Activated CD8-positive, alpha-beta memory T cell treated with anti-CD3 and anti-CD28 coated beads, Interleukin-2, amount 10 ng/mL, durations not matched to agents 7 days and 5 days (primary cell): ENCODE measurements at regions not wholly inside any gene's neighbourhood (a gene's known extent, or its start where the extent isn't known, plus 50 kb on each side); places are given as distances from the start of the nearest gene placed in this dataset.

ENCODE experiments used
- ATAC-seq: fragments of 150-1000 bp; cut with Tn5 transposase; one replicate; pipeline ENCODE4 v1.10.0; 2021; ENCODE audit warnings: moderate library complexity
- CTCF ChIA-PET: fragments of 350-600 bp; sonication (Branson Sonifier 250); formaldehyde crosslinking; loops from one replicate; lab custom pipeline; 2021; ENCODE audit warnings: antibody characterized with exemption; lab: Charles Lee
- DNase-seq: peaks from one replicate; pipeline ENCODE4 v3.0.0-alpha.2; 2020
- H3K27ac Mint-ChIP-seq: one replicate; pipeline ENCODE4 v1.8.0; 2021; ENCODE audit warnings: mild to moderate bottlenecking, mixed read lengths
- H3K27me3 Mint-ChIP-seq: one replicate; pipeline ENCODE4 v1.8.0; 2021; ENCODE audit warnings: mixed read lengths
- H3K36me3 Mint-ChIP-seq: one replicate; pipeline ENCODE4 v1.8.0; 2021; ENCODE audit warnings: mild to moderate bottlenecking, mixed read lengths
- H3K4me1 Mint-ChIP-seq: one replicate; pipeline ENCODE4 v1.8.0; 2021; ENCODE audit warnings: mixed read lengths
- H3K4me3 Mint-ChIP-seq: one replicate; pipeline ENCODE4 v1.8.0; 2021; ENCODE audit warnings: mild to moderate bottlenecking, moderate library complexity, mixed read lengths
- H3K9me3 Mint-ChIP-seq: one replicate; pipeline ENCODE4 v1.8.0; 2022; ENCODE audit warnings: low read depth, mixed read lengths

- Mint-ChIP-seq H3K4me1 (no peaks in the 10 kb centered on the region), H3K4me3 (no peak overlapping the region), H3K27ac (no peak overlapping the region), H3K27me3 (no peaks in the 10 kb centered on the region), H3K36me3 (no peaks in the 10 kb centered on the region), H3K9me3 (no peaks in the 10 kb centered on the region)
- no peak for DNase-seq
- CTCF ChIA-PET = no interaction called here
- ATAC-seq = no peak
These were observed 454.1 kb upstream of the SALL3 start for GRCh38 chr18:78525366-78526111.

- no peaks in the 10 kb centered on the region for H3K4me1 Mint-ChIP-seq
- no peak overlapping the region for H3K27ac Mint-ChIP-seq
- no peak overlapping the region for H3K4me3 Mint-ChIP-seq
- DNase-seq (no peak), ATAC-seq (no peak)
- H3K9me3 Mint-ChIP-seq = no peaks in the 10 kb centered on the region
- no peaks in the 10 kb centered on the region for H3K27me3 Mint-ChIP-seq
- CTCF ChIA-PET = no interaction called here
- no peaks in the 10 kb centered on the region for H3K36me3 Mint-ChIP-seq
These were observed 453.3 kb upstream of the SALL3 start for GRCh38 chr18:78526275-78526674.

- CTCF ChIA-PET = no interaction called here
- Mint-ChIP-seq H3K36me3 (no peaks in the 10 kb centered on the region), H3K27me3 (no peaks in the 10 kb centered on the region), H3K4me1 (no peaks in the 10 kb centered on the region), H3K9me3 (no peaks in the 10 kb centered on the region), H3K4me3 (no peak overlapping the region), H3K27ac (no peak overlapping the region)
- ATAC-seq (no peak), DNase-seq (no peak)
These were observed 452.5 kb upstream of the SALL3 start for GRCh38 chr18:78526923-78527711.

GRCh38 chr18:78527984-78528383 lies 451.6 kb upstream of the SALL3 start:
- Mint-ChIP-seq H3K9me3 (no peaks in the 10 kb centered on the region), H3K27ac (no peak overlapping the region), H3K4me1 (no peaks in the 10 kb centered on the region), H3K27me3 (no peaks in the 10 kb centered on the region), H3K36me3 (no peaks in the 10 kb centered on the region), H3K4me3 (no peak overlapping the region)
- CTCF ChIA-PET = no interaction called here
- DNase-seq (no peak), ATAC-seq (no peak)

- no peak for DNase-seq
- no peaks in the 10 kb centered on the region for H3K36me3 Mint-ChIP-seq
- H3K27ac Mint-ChIP-seq = no peak overlapping the region
- no peaks in the 10 kb centered on the region for H3K4me1 Mint-ChIP-seq
- H3K4me3 Mint-ChIP-seq = no peak overlapping the region
- H3K9me3 Mint-ChIP-seq = no peaks in the 10 kb centered on the region
- CTCF ChIA-PET = no interaction called here
- no peaks in the 10 kb centered on the region for H3K27me3 Mint-ChIP-seq
- ATAC-seq = no peak
These were observed 451.0 kb upstream of the SALL3 start for GRCh38 chr18:78528411-78529258.

- Mint-ChIP-seq H3K27me3 (no peaks in the 10 kb centered on the region), H3K27ac (no peak overlapping the region), H3K4me1 (no peaks in the 10 kb centered on the region), H3K9me3 (no peaks in the 10 kb centered on the region), H3K4me3 (no peak overlapping the region), H3K36me3 (no peaks in the 10 kb centered on the region)
- no peak for ATAC-seq
- no peak for DNase-seq
- CTCF ChIA-PET = no interaction called here
These were observed 448.0 kb upstream of the SALL3 start for GRCh38 chr18:78531637-78532036.

- CTCF ChIA-PET = no interaction called here
- H3K27me3 Mint-ChIP-seq = no peaks in the 10 kb centered on the region
- ATAC-seq (no peak), DNase-seq (no peak)
- H3K27ac Mint-ChIP-seq = no peak overlapping the region
- H3K36me3 Mint-ChIP-seq = no peaks in the 10 kb centered on the region
- no peak overlapping the region for H3K4me3 Mint-ChIP-seq
- no peaks in the 10 kb centered on the region for H3K9me3 Mint-ChIP-seq
- peaks cover 6% of the 10 kb centered on the region for H3K4me1 Mint-ChIP-seq
These were observed 440.8 kb upstream of the SALL3 start for GRCh38 chr18:78538669-78539440.

GRCh38 chr18:78540636-78541529 lies 438.7 kb upstream of the SALL3 start:
- no peak overlapping the region for H3K4me3 Mint-ChIP-seq
- CTCF ChIA-PET = no interaction called here
- ATAC-seq (no peak), DNase-seq (no peak)
- H3K4me1 Mint-ChIP-seq = peaks cover 6% of the 10 kb centered on the region
- no peaks in the 10 kb centered on the region for H3K9me3 Mint-ChIP-seq
- H3K27ac Mint-ChIP-seq = no peak overlapping the region
- H3K36me3 Mint-ChIP-seq = no peaks in the 10 kb centered on the region
- no peaks in the 10 kb centered on the region for H3K27me3 Mint-ChIP-seq

- Mint-ChIP-seq H3K36me3 (no peaks in the 10 kb centered on the region), H3K4me3 (no peak overlapping the region), H3K4me1 (peaks cover 6% of the 10 kb centered on the region), H3K9me3 (peaks cover 4% of the 10 kb centered on the region), H3K27ac (no peak overlapping the region), H3K27me3 (no peaks in the 10 kb centered on the region)
- ATAC-seq (no peak), DNase-seq (no peak)
- CTCF ChIA-PET = no interaction called here
These were observed 437.4 kb upstream of the SALL3 start for GRCh38 chr18:78542204-78542603.

- Mint-ChIP-seq H3K27ac (no peak overlapping the region), H3K9me3 (peaks cover 4% of the 10 kb centered on the region), H3K4me3 (no peak overlapping the region), H3K4me1 (peaks cover 6% of the 10 kb centered on the region), H3K27me3 (no peaks in the 10 kb centered on the region), H3K36me3 (no peaks in the 10 kb centered on the region)
- no peak for ATAC-seq
- CTCF ChIA-PET = no interaction called here
- DNase-seq = no peak
These were observed 436.4 kb upstream of the SALL3 start for GRCh38 chr18:78543201-78543725.

- CTCF ChIA-PET = no interaction called here
- no peak for ATAC-seq
- H3K4me1 Mint-ChIP-seq = no peaks in the 10 kb centered on the region
- peaks cover 19% of the 10 kb centered on the region for H3K9me3 Mint-ChIP-seq
- peaks cover 2% of the 10 kb centered on the region for H3K36me3 Mint-ChIP-seq
- DNase-seq = no peak
- no peak overlapping the region for H3K27ac Mint-ChIP-seq
- no peak overlapping the region for H3K4me3 Mint-ChIP-seq
- no peaks in the 10 kb centered on the region for H3K27me3 Mint-ChIP-seq
These were observed 433.3 kb upstream of the SALL3 start for GRCh38 chr18:78546281-78546680.

GRCh38 chr18:78547817-78548216 lies 431.8 kb upstream of the SALL3 start:
- Mint-ChIP-seq H3K4me1 (no peaks in the 10 kb centered on the region), H3K27me3 (no peaks in the 10 kb centered on the region), H3K27ac (no peak overlapping the region), H3K4me3 (no peak overlapping the region), H3K36me3 (peaks cover 2% of the 10 kb centered on the region), H3K9me3 (peaks cover 19% of the 10 kb centered on the region)
- no peak for ATAC-seq
- CTCF ChIA-PET = no interaction called here
- DNase-seq = no peak
